IPS-15b (cell line): ENCODE measurements at regions not wholly inside any gene's neighbourhood (a gene's known extent, or its start where the extent isn't known, plus 50 kb on each side); places are given as distances from the start of the nearest gene placed in this dataset.

Source experiments
- H3K27me3 ChIP-seq: one replicate; pipeline ENCODE4 v1.6.1; 2013; ENCODE audit warnings: low read length; ENCODE audit not compliant: control insufficient read depth, insufficient read depth
- H3K36me3 ChIP-seq: one replicate; pipeline ENCODE4 v1.6.1; 2013; ENCODE audit warnings: low read length; ENCODE audit not compliant: control insufficient read depth, insufficient read depth
- H3K4me1 ChIP-seq: one replicate; pipeline ENCODE4 v1.6.1; 2013; ENCODE audit warnings: mild to moderate bottlenecking, low read length; ENCODE audit not compliant: control insufficient read depth, insufficient read depth
- H3K4me3 ChIP-seq: one replicate; pipeline ENCODE4 v1.5.1; 2013; ENCODE audit warnings: low read depth, low read length
- H3K9ac ChIP-seq: one replicate; pipeline ENCODE4 v1.6.1; 2013; ENCODE audit warnings: low read depth, mild to moderate bottlenecking, low read length
- H3K9me3 ChIP-seq: one replicate; pipeline ENCODE4 v1.6.1; 2013; ENCODE audit warnings: mild to moderate bottlenecking, low read length; ENCODE audit not compliant: control insufficient read depth, insufficient read depth

- Histone ChIP-seq H3K27me3 (no peaks in the 10 kb centered on the region), H3K4me1 (no peaks in the 10 kb centered on the region), H3K9me3 (no peaks in the 10 kb centered on the region), H3K9ac (no peak overlapping the region), H3K4me3 (no peak overlapping the region), H3K36me3 (no peaks in the 10 kb centered on the region)
Observed at GRCh38 chr13:107999751-108000150, 215.6 kb downstream of the LIG4 start.

- H3K27me3 ChIP-seq = no peaks in the 10 kb centered on the region
- no peaks in the 10 kb centered on the region for H3K9me3 ChIP-seq
- H3K4me3 ChIP-seq = no peak overlapping the region
- H3K4me1 ChIP-seq = no peaks in the 10 kb centered on the region
- H3K36me3 ChIP-seq = no peaks in the 10 kb centered on the region
- H3K9ac ChIP-seq = no peak overlapping the region
Observed at GRCh38 chr13:107994137-107994536, 221.2 kb downstream of the LIG4 start.

- Histone ChIP-seq H3K27me3 (no peaks in the 10 kb centered on the region), H3K4me1 (no peaks in the 10 kb centered on the region), H3K36me3 (no peaks in the 10 kb centered on the region), H3K9me3 (no peaks in the 10 kb centered on the region), H3K4me3 (no peak overlapping the region), H3K9ac (no peak overlapping the region)
Observed at GRCh38 chr13:107993239-107993949, 221.9 kb downstream of the LIG4 start.

GRCh38 chr13:107992542-107992941 lies 222.8 kb downstream of the LIG4 start:
- Histone ChIP-seq H3K9ac (no peak overlapping the region), H3K27me3 (no peaks in the 10 kb centered on the region), H3K4me1 (no peaks in the 10 kb centered on the region), H3K4me3 (no peak overlapping the region), H3K36me3 (no peaks in the 10 kb centered on the region), H3K9me3 (no peaks in the 10 kb centered on the region)

- no peaks in the 10 kb centered on the region for H3K4me1 ChIP-seq
- H3K9ac ChIP-seq = no peak overlapping the region
- no peak overlapping the region for H3K4me3 ChIP-seq
- H3K36me3 ChIP-seq = no peaks in the 10 kb centered on the region
- no peaks in the 10 kb centered on the region for H3K27me3 ChIP-seq
- no peaks in the 10 kb centered on the region for H3K9me3 ChIP-seq
Observed at GRCh38 chr13:107977071-107977574, 238.2 kb downstream of the LIG4 start.

- H3K9ac ChIP-seq = no peak overlapping the region
Observed at GRCh38 chr13:107976628-107977027, 238.7 kb downstream of the LIG4 start.

GRCh38 chr13:107974409-107974808 lies 240.9 kb downstream of the LIG4 start:
- Histone ChIP-seq H3K4me1 (no peaks in the 10 kb centered on the region), H3K36me3 (no peaks in the 10 kb centered on the region), H3K9ac (no peak overlapping the region), H3K27me3 (no peaks in the 10 kb centered on the region), H3K4me3 (no peak overlapping the region), H3K9me3 (no peaks in the 10 kb centered on the region)

More at GRCh38 chr13:107976628-107977027, 238.7 kb downstream of the LIG4 start:
- Histone ChIP-seq H3K4me3 (no peak overlapping the region), H3K9me3 (no peaks in the 10 kb centered on the region), H3K36me3 (no peaks in the 10 kb centered on the region), H3K4me1 (no peaks in the 10 kb centered on the region), H3K27me3 (no peaks in the 10 kb centered on the region)

- Histone ChIP-seq H3K27me3 (no peaks in the 10 kb centered on the region), H3K9me3 (no peaks in the 10 kb centered on the region), H3K9ac (no peak overlapping the region), H3K4me3 (no peak overlapping the region), H3K4me1 (no peaks in the 10 kb centered on the region), H3K36me3 (no peaks in the 10 kb centered on the region)
Observed at GRCh38 chr13:107969546-107969945, 245.8 kb downstream of the LIG4 start.

GRCh38 chr13:107968470-107968869 lies 246.9 kb downstream of the LIG4 start:
- H3K4me1 ChIP-seq = no peaks in the 10 kb centered on the region
- H3K9ac ChIP-seq = no peak overlapping the region
- H3K36me3 ChIP-seq = no peaks in the 10 kb centered on the region
- no peaks in the 10 kb centered on the region for H3K27me3 ChIP-seq
- H3K4me3 ChIP-seq = no peak overlapping the region
- no peaks in the 10 kb centered on the region for H3K9me3 ChIP-seq

- Histone ChIP-seq H3K4me3 (no peak overlapping the region), H3K27me3 (no peaks in the 10 kb centered on the region), H3K9me3 (no peaks in the 10 kb centered on the region), H3K36me3 (no peaks in the 10 kb centered on the region), H3K4me1 (no peaks in the 10 kb centered on the region), H3K9ac (no peak overlapping the region)
Observed at GRCh38 chr13:107964395-107964794, 250.9 kb downstream of the LIG4 start.

- no peaks in the 10 kb centered on the region for H3K27me3 ChIP-seq
- H3K36me3 ChIP-seq = no peaks in the 10 kb centered on the region
- no peaks in the 10 kb centered on the region for H3K4me1 ChIP-seq
- H3K9me3 ChIP-seq = no peaks in the 10 kb centered on the region
- H3K4me3 ChIP-seq = no peak overlapping the region
- no peak overlapping the region for H3K9ac ChIP-seq
Observed at GRCh38 chr13:107961849-107962608, 253.3 kb downstream of the LIG4 start.

GRCh38 chr13:107960301-107960700 lies 255.0 kb downstream of the LIG4 start:
- Histone ChIP-seq H3K27me3 (no peaks in the 10 kb centered on the region), H3K36me3 (no peaks in the 10 kb centered on the region), H3K4me3 (no peak overlapping the region), H3K9ac (no peak overlapping the region), H3K9me3 (no peaks in the 10 kb centered on the region), H3K4me1 (no peaks in the 10 kb centered on the region)
